HCT116 (cell line): ENCODE measurements at regions not wholly inside any gene's neighbourhood (a gene's known extent, or its start where the extent isn't known, plus 50 kb on each side); places are given as distances from the start of the nearest gene placed in this dataset.

Experiments
- ATAC-seq: fragments of 200-7000 bp; cut with Tn5 transposase; 2 replicates; pipeline ENCODE4 v1.9.1; 2020; ENCODE audit warnings: mild to moderate bottlenecking, moderate library complexity
- BruUV-seq: library from RNA; stranded (reverse); fragments of 400-500 nt; replicated peaks from 2 replicates; lab custom pipeline; 2021; lab: Mats Ljungman, UMichigan
- CTCF ChIA-PET: fragments of 300-600 bp; sonication (Branson Sonifier 250); formaldehyde crosslinking; loops from one replicate; lab custom pipeline; 2021; ENCODE audit warnings: antibody characterized with exemption; lab: Charles Lee
- POLR2A ChIA-PET: fragments of 300-600, 350-600 bp; sonication (Branson Sonifier 250); formaldehyde crosslinking; loops from one replicate; lab custom pipeline; 2021; ENCODE audit warnings: antibody characterized with exemption; lab: Charles Lee
- RAD21 ChIA-PET, 2 experiments: fragments of 300-600 bp; sonication (Branson Sonifier 250); formaldehyde crosslinking; loops; one replicate each; lab custom pipeline; 2023; ENCODE audit warnings: low total read pairs in 2 of 2; ENCODE audit not compliant: uncharacterized antibody in 2 of 2, unreplicated experiment in 2 of 2, low non-redundant PET in 1 of 2; lab: Charles Lee
- DNase-seq: peaks from one replicate; pipeline ENCODE4 v3.0.0-alpha.2; 2010; ENCODE audit warnings: low read depth, low spot score
- H2AFZ ChIP-seq: fragments of 200-600 bp; shearing (Covaris generic), sonication (generic); 2 replicates; pipeline ENCODE4 v1.6.1; 2017; ENCODE audit warnings: low read depth, mixed run types, mixed read lengths, antibody characterized with exemption, low read length; ENCODE audit not compliant: poor library complexity, severe bottlenecking
- H3K27ac ChIP-seq: 2 replicates; pipeline ENCODE4 v1.5.1; 2012; ENCODE audit warnings: low read depth, low read length
- H3K27me3 ChIP-seq: fragments of 200-600 bp; sonication (generic); 2 replicates; pipeline ENCODE4 v1.6.1; 2016; ENCODE audit warnings: mixed run types, low read length, mixed read lengths; ENCODE audit not compliant: insufficient read depth
- H3K36me3 ChIP-seq, 2 experiments: fragments of 200-500 bp in 1 of 2; fragments of 200-600 bp in 1 of 2; sonication (Bioruptor generic) in 1 of 2; sonication (generic) in 1 of 2; 2 replicates each; pipeline versions ENCODE4 v1.5.1 to v1.6.1; 2014 to 2016; ENCODE audit warnings: low read length in 2 of 2, inconsistent platforms in 1 of 2, mixed read lengths in 1 of 2, mixed run types in 1 of 2; ENCODE audit not compliant: insufficient read depth in 2 of 2, control insufficient read depth in 1 of 2
- H3K4me1 ChIP-seq, 2 experiments: fragments of 200-600 bp in 1 of 2; sonication (generic) in 1 of 2; 2 replicates each; pipeline versions ENCODE4 v1.5.1 to v1.6.1; 2012 to 2017; ENCODE audit warnings: low read length in 2 of 2, inconsistent platforms in 1 of 2, mild to moderate bottlenecking in 1 of 2, mixed read lengths in 1 of 2, mixed run types in 1 of 2, moderate library complexity in 1 of 2; ENCODE audit not compliant: insufficient read depth in 2 of 2, control insufficient read depth in 1 of 2
- H3K4me2 ChIP-seq: fragments of 200-600 bp; sonication (generic); 2 replicates; pipeline ENCODE4 v1.6.1; 2017; ENCODE audit warnings: mixed run types, low read length, mixed read lengths
- H3K4me3 ChIP-seq, 2 experiments: fragments of 200-600 bp in 1 of 2; sonication (generic) in 1 of 2; replicated peaks in 1 of 2; 2 replicates each; pipeline ENCODE4 v1.5.1; 2011 to 2016; ENCODE audit warnings: low read length in 2 of 2, control low read depth in 1 of 2, low read depth in 1 of 2, mild to moderate bottlenecking in 1 of 2, mixed read lengths in 1 of 2, mixed run types in 1 of 2
- H3K79me2 ChIP-seq: fragments of 200-600 bp; sonication (generic); 2 replicates; pipeline ENCODE4 v1.6.1; 2017; ENCODE audit warnings: mild to moderate bottlenecking, mixed run types, low read length, moderate library complexity, mixed read lengths; ENCODE audit not compliant: insufficient read depth
- H3K9ac ChIP-seq: fragments of 200-600 bp; sonication (generic); 2 replicates; pipeline ENCODE4 v1.6.1; 2016; ENCODE audit warnings: low read length, mixed read lengths
- H3K9me2 ChIP-seq: fragments of 200-600 bp; sonication (generic), shearing (Covaris generic); 2 replicates; pipeline ENCODE4 v1.6.1; 2017; ENCODE audit warnings: mixed run types, mild to moderate bottlenecking, moderate library complexity; ENCODE audit not compliant: insufficient read depth
- H3K9me3 ChIP-seq, 2 experiments: fragments of 200-500 bp in 1 of 2; fragments of 200-600 bp in 1 of 2; sonication (Bioruptor generic) in 1 of 2; sonication (generic) in 1 of 2; 2 replicates each; pipeline ENCODE4 v1.6.1; 2014 to 2017; ENCODE audit warnings: low read length in 2 of 2, mixed read lengths in 2 of 2, inconsistent platforms in 1 of 2, low read depth in 1 of 2, mild to moderate bottlenecking in 1 of 2, mixed run types in 1 of 2, moderate library complexity in 1 of 2; ENCODE audit not compliant: control insufficient read depth in 1 of 2, insufficient read depth in 1 of 2
- H4K20me1 ChIP-seq: fragments of 200-600 bp; sonication (generic), shearing (Covaris generic); 2 replicates; pipeline ENCODE4 v1.6.1; 2017; ENCODE audit warnings: mixed run types, mild to moderate bottlenecking, moderate library complexity; ENCODE audit not compliant: insufficient read depth
- CBX3 ChIP-seq: IDR thresholded peaks from 2 replicates; pipeline ENCODE4 v1.6.1; 2012; ENCODE audit warnings: low read depth
- CEBPB ChIP-seq: IDR thresholded peaks from 2 replicates; pipeline ENCODE4 v1.6.1; 2012; ENCODE audit warnings: low read depth
- CTCF ChIP-seq, 3 experiments: fragments of 200-600 bp in 1 of 3; sonication (generic) in 1 of 3; IDR thresholded peaks in 2 of 3; conservative IDR thresholded peaks in 1 of 3; 2 replicates each; pipeline ENCODE4 v1.5.1; 2012 to 2017; ENCODE audit warnings: low read depth in 2 of 3, low read length in 2 of 3, antibody characterized with exemption in 1 of 3, borderline replicate concordance in 1 of 3, control low read depth in 1 of 3, mild to moderate bottlenecking in 1 of 3, mixed read lengths in 1 of 3, mixed run types in 1 of 3, moderate library complexity in 1 of 3; ENCODE audit not compliant: insufficient read depth in 1 of 3
- ELF1 ChIP-seq: IDR thresholded peaks from 2 replicates; pipeline ENCODE4 v1.6.1; 2012; ENCODE audit warnings: low read depth, borderline replicate concordance
- EZH2 ChIP-seq: fragments of 200-600 bp; sonication (generic); IDR thresholded peaks from 2 replicates; pipeline ENCODE4 v1.6.1; 2017; ENCODE audit warnings: antibody characterized with exemption, mixed run types
- EZH2phosphoT487 ChIP-seq: fragments of 200-600 bp; IDR thresholded peaks from 2 replicates; pipeline ENCODE4 v1.6.1; 2018; ENCODE audit warnings: antibody characterized with exemption, borderline replicate concordance
- FOSL1 ChIP-seq: IDR thresholded peaks from 2 replicates; pipeline ENCODE4 v1.6.1; 2012; ENCODE audit warnings: low read depth
- JUND ChIP-seq: IDR thresholded peaks from 2 replicates; pipeline ENCODE4 v1.6.1; 2012
- SIN3A ChIP-seq: IDR thresholded peaks from 2 replicates; pipeline ENCODE4 v1.6.1; 2012; ENCODE audit warnings: low read depth
- SP1 ChIP-seq: IDR thresholded peaks from 2 replicates; pipeline ENCODE4 v1.6.1; 2012; ENCODE audit warnings: low read depth
- SRF ChIP-seq: IDR thresholded peaks from 2 replicates; pipeline ENCODE4 v1.6.1; 2012; ENCODE audit warnings: low read depth
- TCF7L2 ChIP-seq: IDR thresholded peaks from 2 replicates; pipeline ENCODE4 v1.7.0; 2011; ENCODE audit warnings: borderline replicate concordance, inconsistent platforms; ENCODE audit not compliant: insufficient read depth, insufficient read length; ENCODE audit errors: extremely low read depth
- YY1 ChIP-seq: IDR thresholded peaks from 2 replicates; pipeline ENCODE4 v1.6.1; 2011; ENCODE audit warnings: low read length, low read depth, moderate library complexity, mild to moderate bottlenecking; ENCODE audit not compliant: insufficient replicate concordance; ENCODE audit errors: extremely low read depth
- ZBTB33 ChIP-seq: IDR thresholded peaks from 2 replicates; pipeline ENCODE4 v1.6.1; 2011; ENCODE audit warnings: mild to moderate bottlenecking, low read length, moderate library complexity; ENCODE audit not compliant: insufficient replicate concordance; ENCODE audit errors: extremely low read depth
- ZFX ChIP-seq: fragments of 450-650 bp; IDR thresholded peaks from 2 replicates; pipeline ENCODE4 v1.6.1; 2017
- ZNF274 ChIP-seq: fragments of 200-500 bp; sonication (Bioruptor generic); IDR thresholded peaks from 2 replicates; pipeline ENCODE4 v1.6.1; 2014; ENCODE audit warnings: mild to moderate bottlenecking, low read depth, low read length, inconsistent platforms
- intact Hi-C: fragments of 100-400 bp; cut with micrococcal nuclease; formaldehyde crosslinking; loops from 2 replicates; pipeline ENCODE4 v1.10.0; 2022

GRCh38 chr12:82186282-82186681 is 171.9 kb downstream of the CCDC59 start:
- H3K27ac ChIP-seq = no peak overlapping the region
- ChIA-PET POLR2A (no interaction called here), RAD21 (no interaction called here), CTCF (no interaction called here)
- ATAC-seq (no peak), DNase-seq (no peak)
- TF ChIP-seq ZBTB33 (no peak), SP1 (no peak), FOSL1 (no peak), ELF1 (no peak), CTCF (IDR thresholded peaks at IDR 0.05 in 2 of 3, conservative IDR thresholded peaks at IDR 0.05 in 1 of 3; ENCODE audit: borderline replicate concordance in 1 of 3, insufficient read depth in 1 of 3, low read depth in 2 of 3, low read length in 2 of 3) (no peak), ZNF274 (no peak), TCF7L2 (no peak), YY1 (no peak), CEBPB (no peak), EZH2phosphoT487 (no peak), JUND (no peak), CBX3 (no peak), EZH2 (no peak), ZFX (no peak), SIN3A (no peak), SRF (no peak)
- no peak overlapping the region for H3K4me2 ChIP-seq
- H3K9ac ChIP-seq = no peak overlapping the region
- H3K27me3 ChIP-seq = no peaks in the 10 kb centered on the region
- no peak overlapping the region for H2AFZ ChIP-seq
- no peaks in the 10 kb centered on the region for H3K36me3 ChIP-seq
- no peaks in the 10 kb centered on the region for H3K9me3 ChIP-seq
- no peaks in the 10 kb centered on the region for H3K79me2 ChIP-seq
- no peak overlapping the region for H3K4me3 ChIP-seq
- H4K20me1 ChIP-seq = no peaks in the 10 kb centered on the region
- H3K4me1 ChIP-seq = no peaks in the 10 kb centered on the region
- BruUV-seq = no TSS peak
- intact Hi-C loops = no loop called here
- H3K9me2 ChIP-seq = 0 out of 2 replicates have a peak, but pooled peaks cover 5% of the 10 kb centered on the region
